VCaP (cell line): ENCODE measurements at regions not wholly inside any gene's neighbourhood (a gene's known extent, or its start where the extent isn't known, plus 50 kb on each side); places are given as distances from the start of the nearest gene placed in this dataset.

Source experiments
- H3K27ac ChIP-seq: fragments of 450-650 bp; 2 replicates; pipeline ENCODE4 v1.5.1; 2017
- CTCF ChIP-seq: fragments of 450-650 bp; conservative IDR thresholded peaks from 2 replicates; pipeline ENCODE4 v1.5.1; 2017; ENCODE audit warnings: mild to moderate bottlenecking, moderate library complexity

- TF ChIP-seq CTCF: no peak
- H3K27ac ChIP-seq: no peak overlapping the region
Observed at GRCh38 chr4:32172761-32173160, 1452.6 kb downstream of the PCDH7 start.

GRCh38 chr4:32180086-32180485, 1459.9 kb downstream of the PCDH7 start:
- TF ChIP-seq CTCF: no peak
- H3K27ac ChIP-seq: no peak overlapping the region

- no peak for TF ChIP-seq CTCF
- H3K27ac ChIP-seq: no peak overlapping the region
Observed at GRCh38 chr4:32184186-32184585, 1464.0 kb downstream of the PCDH7 start.

- no peak for TF ChIP-seq CTCF
- no peak overlapping the region for H3K27ac ChIP-seq
Observed at GRCh38 chr4:32189130-32189529, 1469.0 kb downstream of the PCDH7 start.

- no peak for TF ChIP-seq CTCF
- no peak overlapping the region for H3K27ac ChIP-seq
Observed at GRCh38 chr4:32189788-32190187, 1469.6 kb downstream of the PCDH7 start.

GRCh38 chr4:32191961-32192360, 1471.8 kb downstream of the PCDH7 start:
- no peak for TF ChIP-seq CTCF
- H3K27ac ChIP-seq: no peak overlapping the region

- no peak for TF ChIP-seq CTCF
- no peak overlapping the region for H3K27ac ChIP-seq
Observed at GRCh38 chr4:32192363-32192762, 1472.2 kb downstream of the PCDH7 start.

GRCh38 chr4:32192991-32193390, 1472.8 kb downstream of the PCDH7 start:
- no peak overlapping the region for H3K27ac ChIP-seq

More at GRCh38 chr4:32192991-32193390, 1472.8 kb downstream of the PCDH7 start:
- TF ChIP-seq CTCF: no peak
